Forelimb muscle (tissue), 1 donor: ENCODE measurements at regions not wholly inside any gene's neighbourhood (a gene's known extent, or its start where the extent isn't known, plus 50 kb on each side); places are given as distances from the start of the nearest gene placed in this dataset.
"Not testable (repeated sequence)": the region's sequence is repeated elsewhere in the genome, so short reads cannot be mapped to it uniquely, and the experiment has no call there.

Experiments
- DNase-seq: peaks from one replicate; pipeline ENCODE4 v3.0.0-alpha.2; 2013; ENCODE audit warnings: low read depth

DNA sequence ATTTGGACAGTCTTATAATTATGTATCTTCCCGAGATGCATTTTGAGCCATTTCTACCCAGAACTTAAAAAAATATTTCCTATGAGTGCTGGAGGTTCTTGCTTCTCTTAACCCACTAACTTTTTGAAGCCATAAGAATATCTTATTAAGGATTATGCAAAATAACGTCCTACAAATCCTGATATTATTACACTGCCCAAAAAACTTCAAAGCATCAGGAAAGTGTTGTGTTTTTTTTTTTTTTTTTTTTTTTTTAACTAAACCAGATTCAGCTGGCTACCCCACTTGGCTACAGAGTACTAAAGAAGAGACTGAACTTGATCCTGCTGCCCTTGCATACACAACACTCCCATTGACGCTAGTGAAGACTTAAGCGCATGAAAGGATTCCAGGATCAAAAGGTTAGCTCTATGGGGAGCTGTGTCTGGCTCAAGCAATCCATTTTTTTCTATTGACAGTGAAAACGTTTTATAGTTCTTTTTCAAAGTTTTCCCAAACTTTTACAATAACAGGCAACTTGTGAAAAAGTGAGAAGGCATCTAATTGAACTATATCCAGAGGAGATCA is 141.4 kb downstream of the KCNRG start:
- DNase-seq = no peak

- no peak for DNase-seq
Observed at GRCh38 chr13:50158385-50159165, 143.3 kb downstream of the KCNRG start.

DNA sequence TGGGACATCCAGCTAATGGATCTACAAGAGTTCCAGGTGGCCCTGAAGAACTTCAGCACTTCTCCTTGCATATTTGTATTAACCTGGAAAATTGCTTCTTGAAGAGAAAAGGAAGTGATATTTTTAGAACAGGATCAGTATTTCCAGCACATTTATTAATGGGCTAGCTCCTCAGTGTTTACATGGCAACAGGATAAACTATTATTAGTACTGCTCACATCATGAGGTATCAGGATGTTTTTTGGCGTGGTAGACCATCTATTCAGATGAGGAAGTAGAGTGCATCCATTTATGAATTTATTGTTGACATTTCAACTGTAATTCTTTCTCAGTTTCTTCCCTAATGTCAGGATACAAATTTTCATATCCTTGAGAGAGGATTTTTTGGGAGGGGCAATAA is 144.4 kb downstream of the KCNRG start:
- DNase-seq = no peak

GRCh38 chr13:50161052-50161451 is 145.8 kb downstream of the KCNRG start:
- DNase-seq = no peak

- no peak for DNase-seq
Observed at GRCh38 chr13:50162001-50162400, 146.8 kb downstream of the KCNRG start.

- no peak for DNase-seq
Observed at GRCh38 chr13:50162567-50162966, 147.3 kb downstream of the KCNRG start.

GRCh38 chr13:50167224-50167947 is 152.1 kb downstream of the KCNRG start:
- DNase-seq = no peak

DNA sequence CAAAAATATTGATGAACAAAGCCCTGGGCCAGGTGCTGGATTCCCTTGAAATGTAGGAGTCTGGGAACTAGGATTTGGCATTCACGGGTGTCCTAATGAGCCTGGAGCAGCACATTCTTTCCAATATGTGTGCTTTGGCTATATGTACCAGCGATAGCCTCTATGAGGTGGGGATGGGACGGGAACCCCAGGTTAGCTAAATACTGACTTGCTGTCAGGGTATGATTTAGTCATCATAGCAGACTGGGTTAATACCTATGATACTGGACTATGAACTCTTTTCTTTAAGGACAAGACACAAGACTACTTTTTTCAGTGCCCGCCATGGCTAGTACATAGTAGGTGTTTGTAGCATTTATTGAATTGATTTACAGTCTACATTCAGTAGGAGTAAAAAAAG is 152.7 kb downstream of the KCNRG start:
- no peak for DNase-seq

GRCh38 chr13:50168786-50169185 is 153.5 kb downstream of the KCNRG start:
- no peak for DNase-seq

DNA sequence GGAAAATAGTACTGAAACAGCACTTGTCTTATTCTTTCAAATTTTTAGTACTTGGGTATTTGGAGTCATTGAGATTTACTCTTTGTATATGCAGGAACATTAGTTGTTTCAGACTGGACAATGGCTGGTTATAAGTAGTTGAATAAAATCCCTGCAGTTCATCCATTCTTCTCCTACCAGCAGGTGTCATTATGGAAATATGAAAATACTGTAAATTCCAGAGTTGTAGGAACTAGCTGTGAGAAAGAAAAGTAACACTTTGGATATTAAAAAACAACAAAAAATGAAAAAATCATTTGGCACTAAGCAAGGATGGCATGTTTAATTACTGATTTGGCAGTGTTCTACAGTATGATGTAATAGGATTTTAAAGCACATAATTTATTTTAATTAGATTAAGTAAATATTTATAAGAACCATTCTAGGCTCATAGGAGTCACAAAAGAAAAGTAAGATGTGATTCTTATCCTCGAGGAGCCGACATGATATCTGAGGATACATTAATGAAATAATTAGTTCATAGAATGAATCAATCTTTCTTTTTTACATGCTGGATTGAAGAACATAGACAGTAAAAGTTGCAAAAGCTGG is 155.3 kb downstream of the KCNRG start:
- DNase-seq = peak; percentile 17

DNA sequence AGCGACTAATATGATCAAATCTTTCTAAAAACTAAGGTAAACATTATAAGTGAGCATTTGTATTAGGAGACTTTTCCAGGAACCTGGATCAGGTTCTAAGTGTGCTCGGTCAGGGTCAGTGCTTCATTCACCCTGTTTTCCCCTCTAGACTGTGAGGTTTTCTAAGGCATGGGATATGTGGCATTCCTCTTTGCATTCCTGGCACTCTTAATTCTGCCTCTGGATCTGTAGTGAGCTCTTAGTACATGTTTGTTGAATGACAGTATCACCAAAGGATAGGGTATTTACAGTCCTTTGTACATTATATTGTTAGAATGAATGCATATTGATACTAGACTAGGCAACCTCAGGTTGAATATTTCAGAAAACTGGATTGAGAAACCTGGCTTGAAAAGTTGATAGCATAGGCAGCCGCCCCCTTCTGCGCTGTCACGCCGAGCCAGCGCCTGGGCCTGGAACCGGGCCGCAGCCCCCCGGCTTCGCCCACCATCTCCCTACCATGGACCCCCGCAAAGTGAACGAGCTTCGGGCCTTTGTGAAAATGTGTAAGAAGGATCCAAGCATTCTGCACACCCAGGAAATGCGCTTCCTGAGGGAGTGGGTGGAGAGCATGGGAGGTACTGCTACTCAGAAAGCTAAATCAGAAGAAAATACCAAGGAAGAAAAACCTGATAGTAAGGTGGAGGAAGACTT is 156.5 kb downstream of the KCNRG start:
- DNase-seq = no peak

- not testable (repeated sequence) for DNase-seq
Observed at GRCh38 chr13:50173045-50173444, 157.8 kb downstream of the KCNRG start.

DNA sequence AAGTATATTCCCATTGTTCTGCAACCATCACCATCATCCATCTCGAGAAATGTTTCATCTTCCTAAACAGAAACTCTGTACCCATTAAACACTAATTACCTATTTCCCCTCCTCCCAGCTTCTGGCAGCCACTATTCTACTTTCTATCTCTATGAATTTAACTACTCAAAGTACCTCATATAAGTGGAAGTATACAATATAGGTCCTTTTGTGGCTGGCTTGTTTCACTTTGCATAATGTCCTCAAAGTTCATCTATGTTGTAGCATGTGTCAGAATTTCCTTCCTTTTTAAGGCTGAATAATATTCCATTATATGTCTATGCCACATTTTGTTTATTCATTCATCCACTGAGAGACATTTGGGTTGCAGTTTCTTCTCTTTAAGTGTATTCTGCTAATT is 159.4 kb downstream of the KCNRG start:
- no peak for DNase-seq

DNA sequence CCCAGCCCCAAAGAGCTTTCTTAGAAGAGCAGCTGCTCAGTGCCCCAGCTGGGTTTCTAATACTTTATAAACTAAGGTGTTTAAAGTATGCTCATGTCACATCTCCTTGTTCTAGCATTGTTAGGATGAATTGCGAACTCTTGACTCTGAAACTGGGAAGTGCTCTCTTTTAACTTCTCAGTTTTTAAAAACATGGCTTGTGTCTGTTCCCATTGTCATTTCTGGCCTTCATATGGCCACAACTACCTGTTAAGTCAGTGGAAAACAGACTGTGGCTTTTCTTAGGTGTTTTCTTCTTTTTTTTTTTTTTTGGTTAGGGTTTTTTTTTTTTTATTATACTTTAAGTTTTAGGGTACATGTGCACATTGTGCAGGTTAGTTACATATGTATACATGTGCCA is 164.7 kb downstream of the KCNRG start:
- no peak for DNase-seq

DNA sequence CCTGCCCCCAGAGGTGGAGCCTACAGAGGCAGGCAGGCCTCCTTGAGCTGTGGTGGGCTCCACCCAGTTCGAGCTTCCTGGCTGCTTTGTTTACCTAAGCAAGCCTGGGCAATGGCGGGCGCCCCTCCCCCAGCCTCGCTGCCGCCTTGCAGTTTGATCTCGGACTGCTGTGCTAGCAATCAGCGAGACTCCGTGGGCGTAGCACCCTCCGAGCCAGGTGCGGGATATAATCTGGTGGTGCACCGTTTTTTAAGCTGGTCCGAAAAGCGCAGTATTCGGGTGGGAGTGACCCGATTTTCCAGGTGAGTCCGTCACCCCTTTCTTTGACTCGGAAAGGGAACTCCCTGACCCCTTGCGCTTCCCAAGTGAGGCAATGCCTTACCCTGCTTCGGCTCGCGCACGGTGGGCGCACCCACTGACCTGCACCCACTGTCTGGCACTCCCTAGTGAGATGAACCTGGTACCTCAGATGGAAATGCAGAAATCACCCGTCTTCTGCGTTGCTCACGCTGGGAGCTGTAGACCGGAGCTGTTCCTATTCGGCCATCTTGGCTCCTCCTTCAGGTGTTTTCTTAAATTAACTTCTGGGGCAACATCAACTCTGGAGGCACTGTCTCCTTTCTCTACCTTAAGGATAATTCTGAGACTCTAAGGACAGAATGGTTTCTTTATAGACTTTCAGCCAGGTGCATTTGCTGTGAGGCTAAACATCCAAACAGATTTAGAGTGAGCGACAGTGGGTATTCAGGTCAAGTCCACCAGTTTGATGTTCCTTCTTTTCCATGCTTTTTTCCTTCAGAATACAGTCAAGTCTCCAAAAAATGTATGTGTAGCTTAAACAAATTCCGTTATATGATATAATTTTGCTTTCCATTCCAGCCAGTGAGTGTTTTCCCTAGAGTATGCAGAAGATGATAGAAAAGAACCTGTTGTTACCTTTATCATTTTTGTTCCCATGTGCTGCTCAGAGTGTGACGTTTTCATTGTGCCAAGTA is 170.8 kb downstream of the KCNRG start:
- not testable (repeated sequence) for DNase-seq

DNA sequence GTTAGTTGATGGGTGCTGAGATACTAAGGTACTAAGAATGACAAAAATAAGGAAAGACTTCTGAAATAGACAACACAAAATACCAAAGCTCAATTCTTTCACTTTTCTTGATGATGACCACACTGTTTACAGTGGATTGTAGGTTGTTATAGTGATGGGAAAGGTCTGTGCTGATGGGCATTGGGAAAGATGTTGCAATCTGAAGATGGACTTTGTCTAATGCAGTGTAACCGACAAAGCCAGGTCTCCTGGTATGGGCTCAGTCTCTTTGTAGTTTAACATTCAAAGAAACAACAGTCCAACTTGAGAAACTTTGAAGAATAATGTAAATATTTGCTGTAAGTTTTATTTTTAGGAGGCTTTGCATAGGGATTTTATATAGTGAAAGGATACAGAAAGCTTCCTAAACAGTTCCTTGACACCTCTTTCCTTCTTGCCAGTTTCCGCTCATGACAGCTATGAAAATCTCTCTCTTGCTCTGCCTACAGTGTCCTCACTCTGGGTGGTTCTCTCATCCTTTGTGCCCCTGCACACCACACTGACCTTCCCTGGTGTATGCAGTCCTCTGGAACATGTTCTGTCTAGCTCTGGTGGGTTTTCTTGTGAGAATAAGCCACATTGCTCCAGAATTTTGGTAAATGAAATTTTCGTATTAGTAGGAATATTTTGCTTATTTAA is 172.2 kb downstream of the KCNRG start:
- no peak for DNase-seq

DNA sequence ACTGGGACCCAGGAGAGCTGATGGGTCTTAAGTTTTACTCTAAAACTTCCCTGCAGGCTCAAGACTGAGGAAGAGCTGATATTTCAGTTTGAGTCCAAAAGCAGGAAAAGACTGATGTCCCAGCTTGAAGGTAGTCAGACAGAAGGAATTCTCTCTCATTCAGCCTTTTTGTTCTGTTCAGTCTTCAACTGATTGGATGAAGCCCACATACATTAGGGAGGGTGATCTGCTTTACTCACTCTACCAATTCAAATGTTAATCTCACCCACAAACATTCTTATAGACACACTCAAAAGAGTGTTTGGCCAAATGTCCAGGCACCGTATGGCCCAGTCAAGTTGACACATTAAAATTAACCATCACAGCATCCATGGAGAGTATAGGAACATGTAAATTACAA is 173.5 kb downstream of the KCNRG start:
- DNase-seq = no peak

- DNase-seq = no peak
Observed at GRCh38 chr13:50189450-50189849, 174.2 kb downstream of the KCNRG start.

- DNase-seq = no peak
Observed at GRCh38 chr13:50191004-50191403, 175.8 kb downstream of the KCNRG start.

DNA sequence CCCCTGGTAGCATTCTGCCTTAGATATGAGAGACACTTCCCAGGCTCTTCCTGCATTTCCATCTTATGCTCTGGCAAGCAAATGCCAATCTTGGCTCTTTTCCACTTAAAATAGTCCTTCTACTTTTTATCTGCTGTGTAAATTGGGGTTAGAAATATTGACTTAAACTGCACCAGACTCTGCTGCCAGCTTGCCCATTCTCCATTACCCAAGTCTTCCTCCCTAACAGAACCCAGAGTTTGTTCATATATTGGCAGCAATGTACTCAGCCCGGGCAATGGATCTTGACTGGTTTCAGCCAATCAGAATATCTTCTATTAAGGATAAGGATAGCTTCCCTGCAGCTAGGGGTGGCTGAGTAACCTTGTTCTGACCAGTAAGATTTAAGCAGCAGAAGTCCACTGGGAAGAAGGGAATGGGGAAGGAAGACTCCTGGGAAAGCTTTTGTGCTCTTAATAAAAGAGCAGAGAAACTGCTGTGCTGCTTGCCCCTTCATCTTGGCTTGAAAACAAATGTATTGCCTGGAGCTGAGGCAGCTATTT is 177.1 kb downstream of the KCNRG start:
- DNase-seq = no peak
